Gastroesophageal sphincter (tissue), 4 donors: ENCODE measurements at regions not wholly inside any gene's neighbourhood (a gene's known extent, or its start where the extent isn't known, plus 50 kb on each side); places are given as distances from the start of the nearest gene placed in this dataset.

Source experiments
- ATAC-seq: fragments of 150-250 bp; one replicate; pipeline ENCODE4 v1.9.1; 2016; ENCODE audit warnings: mild to moderate bottlenecking, moderate library complexity
- H3K27ac ChIP-seq, 4 donors: fragments of 200-600 bp; sonication (generic) in 3 of 4; 1 replicate in 3 of 4; 2 replicates in 1 of 4; pipeline ENCODE4 v1.5.1; 2016 to 2019
- H3K27me3 ChIP-seq: fragments of 200-600 bp; sonication (generic); one replicate; pipeline ENCODE4 v1.5.1; 2019
- H3K36me3 ChIP-seq, 2 donors: fragments of 200-600 bp; sonication (generic); one replicate each; pipeline ENCODE4 v1.5.1; 2019; ENCODE audit warnings: control low read depth in 1 of 2
- H3K4me1 ChIP-seq, 3 donors: fragments of 200-600 bp; sonication (generic); 1 replicate in 2 of 3; 2 replicates in 1 of 3; pipeline ENCODE4 v1.5.1; 2016 to 2019; ENCODE audit warnings: control low read depth in 2 of 3
- H3K4me3 ChIP-seq, 2 donors: fragments of 200-600 bp; sonication (generic); one replicate each; pipeline ENCODE4 v1.5.1; 2019; ENCODE audit warnings: mild to moderate bottlenecking in 1 of 2, moderate library complexity in 1 of 2
- H3K9me3 ChIP-seq, 3 donors: fragments of 200-600 bp; sonication (generic); one replicate each; pipeline ENCODE4 v1.5.1; 2017 to 2019; ENCODE audit warnings: control low read depth in 2 of 3
- CTCF ChIP-seq, 4 experiments: fragments of 200-600 bp in 2 of 4; fragments of 450-650 bp in 2 of 4; sonication (generic) in 1 of 4; IDR thresholded peaks; one replicate each; pipeline ENCODE4 v1.5.1; 2017 to 2019; ENCODE audit warnings: antibody characterized with exemption in 4 of 4, mild to moderate bottlenecking in 2 of 4, moderate library complexity in 2 of 4
- EP300 ChIP-seq: sonication (generic); formaldehyde crosslinking; IDR thresholded peaks from one replicate; pipeline ENCODE4 v1.6.1; 2017; ENCODE audit warnings: antibody characterized with exemption, mild to moderate bottlenecking
- POLR2A ChIP-seq, 2 donors: fragments of 450-650 bp; IDR thresholded peaks; one replicate each; pipeline ENCODE4 v1.6.1; 2017; ENCODE audit warnings: antibody characterized with exemption in 2 of 2, mild to moderate bottlenecking in 2 of 2, moderate library complexity in 1 of 2
- POLR2AphosphoS5 ChIP-seq: sonication (generic); formaldehyde crosslinking; IDR thresholded peaks from one replicate; pipeline ENCODE4 v1.6.1; 2017; ENCODE audit warnings: antibody characterized with exemption
- WGBS, 2 donors: methylation state at CpG; one replicate each; pipeline ENCODE4 v1.1.5; 2018; ENCODE audit warnings: low coverage in 1 of 2; 5-methylcytosine and 5-hydroxymethylcytosine counted together

GRCh38 chr22:48369789-48370507, 1457.7 kb downstream of the BRD1 start:
- no peak for ATAC-seq
- TF ChIP-seq POLR2A (IDR thresholded peaks at IDR 0.05) (no peak), CTCF (IDR thresholded peaks at IDR 0.05) (no peak), POLR2AphosphoS5 (no peak), EP300 (no peak)
- 0 to 39% methylated on average over 5 to 6 of the region's 17 CpGs for WGBS, 2 donors

GRCh38 chr22:48368975-48369525, 1458.6 kb downstream of the BRD1 start:
- no peak for ATAC-seq
- Histone ChIP-seq H3K36me3 (no peaks in the 10 kb centered on the region), H3K4me3 (no peak overlapping the region), H3K27me3 (peaks cover 14% of the 10 kb centered on the region), H3K4me1 (peaks cover 0 to 10% (median 0%) of the 10 kb centered on the region in 3 donors), H3K9me3 (no peaks in the 10 kb centered on the region), H3K27ac (no peak overlapping the region)
- 76 to 80% methylated on average over 1 to 10 of the region's 11 CpGs for WGBS, 2 donors
- TF ChIP-seq POLR2AphosphoS5 (no peak), POLR2A (IDR thresholded peaks at IDR 0.05) (no peak), EP300 (no peak), CTCF (IDR thresholded peaks at IDR 0.05) (no peak)

More at GRCh38 chr22:48369789-48370507, 1457.7 kb downstream of the BRD1 start:
- H3K4me3 ChIP-seq: no peak overlapping the region
- no peaks in the 10 kb centered on the region for H3K9me3 ChIP-seq
- H3K27ac ChIP-seq: no peak overlapping the region
- peaks cover 18% of the 10 kb centered on the region for H3K27me3 ChIP-seq
- no peaks in the 10 kb centered on the region for H3K36me3 ChIP-seq
- peaks cover 0 to 10% (median 0%) of the 10 kb centered on the region in 3 donors for H3K4me1 ChIP-seq

- TF ChIP-seq EP300 (no peak), CTCF (IDR thresholded peaks at IDR 0.05) (no peak), POLR2A (IDR thresholded peaks at IDR 0.05) (no peak), POLR2AphosphoS5 (no peak)
- ATAC-seq: no peak
- no peaks in the 10 kb centered on the region for H3K36me3 ChIP-seq
- H3K27me3 ChIP-seq: peaks cover 5% of the 10 kb centered on the region
- H3K9me3 ChIP-seq: no peaks in the 10 kb centered on the region
- no peak overlapping the region for H3K27ac ChIP-seq
- 91% methylated on average over 6 of the region's 12 CpGs; no CpG with 5 or more reads in 1 of the 2 donors for WGBS, 2 donors
- H3K4me1 ChIP-seq: peaks cover 0 to 10% (median 0%) of the 10 kb centered on the region in 3 donors
- no peak overlapping the region for H3K4me3 ChIP-seq
These were observed 1459.9 kb downstream of the BRD1 start for GRCh38 chr22:48367731-48368130.

- no peak overlapping the region for H3K27ac ChIP-seq
- WGBS, 2 donors: 65% methylated on average over 2 of the region's 9 CpGs; no CpG with 5 or more reads in 1 of the 2 donors
- no peaks in the 10 kb centered on the region for H3K36me3 ChIP-seq
- no peak for ATAC-seq
- peaks cover 0 to 10% (median 0%) of the 10 kb centered on the region in 3 donors for H3K4me1 ChIP-seq
- H3K4me3 ChIP-seq: no peak overlapping the region
- no peaks in the 10 kb centered on the region for H3K9me3 ChIP-seq
- TF ChIP-seq EP300: no peak
- no peak for TF ChIP-seq POLR2A (IDR thresholded peaks at IDR 0.05)
- no peak for TF ChIP-seq CTCF (IDR thresholded peaks at IDR 0.05)
- no peak for TF ChIP-seq POLR2AphosphoS5
- peaks cover 5% of the 10 kb centered on the region for H3K27me3 ChIP-seq
These were observed 1461.1 kb downstream of the BRD1 start for GRCh38 chr22:48366591-48366990.

GRCh38 chr22:48366056-48366455, 1461.6 kb downstream of the BRD1 start:
- no peak for TF ChIP-seq POLR2A (IDR thresholded peaks at IDR 0.05)
- TF ChIP-seq EP300: no peak
- TF ChIP-seq CTCF (IDR thresholded peaks at IDR 0.05): no peak
- TF ChIP-seq POLR2AphosphoS5: no peak
- peaks cover 0 to 10% (median 0%) of the 10 kb centered on the region in 3 donors for H3K4me1 ChIP-seq
- H3K4me3 ChIP-seq: no peak overlapping the region
- no peaks in the 10 kb centered on the region for H3K36me3 ChIP-seq
- H3K27ac ChIP-seq: no peak overlapping the region
- ATAC-seq: no peak
- H3K9me3 ChIP-seq: no peaks in the 10 kb centered on the region
- H3K27me3 ChIP-seq: peaks cover 5% of the 10 kb centered on the region
- 70 to 84% methylated on average over 2 to 6 of the region's 8 CpGs for WGBS, 2 donors
